MCF 10A (cell line): ENCODE measurements at regions not wholly inside any gene's neighbourhood (a gene's known extent, or its start where the extent isn't known, plus 50 kb on each side); places are given as distances from the start of the nearest gene placed in this dataset.

Experiments
- BruUV-seq: library from RNA; stranded (reverse); fragments of 400-500 nt; replicated peaks from 2 replicates; lab custom pipeline; 2021; lab: Mats Ljungman, UMichigan
- CTCF ChIA-PET: fragments of 300-600 bp; sonication (Branson Sonifier 250); formaldehyde crosslinking; extraction: SDS; loops from one replicate; lab custom pipeline; 2021; ENCODE audit warnings: antibody characterized with exemption, inconsistent platforms; lab: Yijun Ruan, JAX
- POLR2A ChIA-PET: fragments of 300-600, 350-650 bp; sonication (Branson Sonifier 250); formaldehyde crosslinking; extraction: SDS; loops from one replicate; lab custom pipeline; 2020; ENCODE audit warnings: antibody characterized with exemption, inconsistent platforms; lab: Yijun Ruan, JAX
- DNase-seq: peaks from one replicate; pipeline ENCODE4 v3.0.0-alpha.2; 2018; ENCODE audit not compliant: unreplicated experiment
- H3K27ac Mint-ChIP-seq: one replicate; pipeline ENCODE4 v1.8.0; 2022; ENCODE audit warnings: mild to moderate bottlenecking, low read depth, mixed read lengths; ENCODE audit not compliant: unreplicated experiment
- H3K27me3 Mint-ChIP-seq: one replicate; pipeline ENCODE4 v1.8.0; 2022; ENCODE audit warnings: mixed read lengths; ENCODE audit not compliant: insufficient read depth, unreplicated experiment
- H3K36me3 Mint-ChIP-seq: one replicate; pipeline ENCODE4 v1.8.0; 2022; ENCODE audit warnings: mild to moderate bottlenecking, moderate library complexity, mixed read lengths; ENCODE audit not compliant: insufficient read depth, unreplicated experiment
- H3K4me1 Mint-ChIP-seq: one replicate; pipeline ENCODE4 v1.8.0; 2022; ENCODE audit warnings: mixed read lengths; ENCODE audit not compliant: insufficient read depth, unreplicated experiment
- H3K4me3 Mint-ChIP-seq: one replicate; pipeline ENCODE4 v1.8.0; 2022; ENCODE audit warnings: mild to moderate bottlenecking, moderate library complexity, mixed read lengths; ENCODE audit not compliant: unreplicated experiment
- H3K9me3 Mint-ChIP-seq: one replicate; pipeline ENCODE4 v1.8.0; 2022; ENCODE audit warnings: mixed read lengths; ENCODE audit not compliant: unreplicated experiment
- intact Hi-C: fragments of 100-400 bp; cut with micrococcal nuclease; formaldehyde crosslinking; loops from 2 replicates; pipeline ENCODE4 v1.14.1; 2022
- TF ChIP-seq, protein P1 (sequence below): fragments of 200-600 bp; IDR thresholded peaks from one replicate; pipeline ENCODE4 v1.8.0; 2022; ENCODE audit warnings: antibody characterized with exemption, mild to moderate bottlenecking; ENCODE audit not compliant: unreplicated experiment

DNA sequence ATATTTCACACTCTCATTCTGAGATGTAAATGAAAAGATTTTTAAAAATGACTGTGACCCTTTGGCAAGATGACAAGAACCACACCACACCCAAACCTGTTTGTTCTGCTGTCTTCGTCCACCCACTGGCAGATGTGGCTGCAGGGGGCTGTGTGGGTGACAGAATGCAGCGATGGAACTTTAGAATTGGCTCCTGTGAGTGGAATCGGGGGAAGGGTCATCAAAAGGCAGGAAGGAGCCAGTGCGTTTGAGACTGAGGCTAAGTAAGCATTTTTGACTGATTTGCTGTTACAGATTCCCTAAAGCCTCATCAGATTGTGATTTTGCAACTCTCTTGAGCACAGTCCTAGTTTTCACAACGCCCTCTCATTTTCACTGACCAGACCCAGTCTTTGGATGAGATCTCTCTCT is 111.2 kb upstream of the ADGRL2 start:
- Mint-ChIP-seq H3K27me3 (no peaks in the 10 kb centered on the region), H3K4me3 (peak overlapping the region; percentile 19), H3K4me1 (peaks cover 10% of the 10 kb centered on the region), H3K27ac (peak overlapping the region; percentile 76), H3K36me3 (no peaks in the 10 kb centered on the region), H3K9me3 (peaks cover 15% of the 10 kb centered on the region)
- no TSS peak for BruUV-seq
- ChIA-PET CTCF (no interaction called here), POLR2A (no interaction called here)
- TF ChIP-seq, protein P1, sequence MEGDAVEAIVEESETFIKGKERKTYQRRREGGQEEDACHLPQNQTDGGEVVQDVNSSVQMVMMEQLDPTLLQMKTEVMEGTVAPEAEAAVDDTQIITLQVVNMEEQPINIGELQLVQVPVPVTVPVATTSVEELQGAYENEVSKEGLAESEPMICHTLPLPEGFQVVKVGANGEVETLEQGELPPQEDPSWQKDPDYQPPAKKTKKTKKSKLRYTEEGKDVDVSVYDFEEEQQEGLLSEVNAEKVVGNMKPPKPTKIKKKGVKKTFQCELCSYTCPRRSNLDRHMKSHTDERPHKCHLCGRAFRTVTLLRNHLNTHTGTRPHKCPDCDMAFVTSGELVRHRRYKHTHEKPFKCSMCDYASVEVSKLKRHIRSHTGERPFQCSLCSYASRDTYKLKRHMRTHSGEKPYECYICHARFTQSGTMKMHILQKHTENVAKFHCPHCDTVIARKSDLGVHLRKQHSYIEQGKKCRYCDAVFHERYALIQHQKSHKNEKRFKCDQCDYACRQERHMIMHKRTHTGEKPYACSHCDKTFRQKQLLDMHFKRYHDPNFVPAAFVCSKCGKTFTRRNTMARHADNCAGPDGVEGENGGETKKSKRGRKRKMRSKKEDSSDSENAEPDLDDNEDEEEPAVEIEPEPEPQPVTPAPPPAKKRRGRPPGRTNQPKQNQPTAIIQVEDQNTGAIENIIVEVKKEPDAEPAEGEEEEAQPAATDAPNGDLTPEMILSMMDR = no peak
- intact Hi-C loops = no loop called here
- peak; percentile 47 for DNase-seq

DNA sequence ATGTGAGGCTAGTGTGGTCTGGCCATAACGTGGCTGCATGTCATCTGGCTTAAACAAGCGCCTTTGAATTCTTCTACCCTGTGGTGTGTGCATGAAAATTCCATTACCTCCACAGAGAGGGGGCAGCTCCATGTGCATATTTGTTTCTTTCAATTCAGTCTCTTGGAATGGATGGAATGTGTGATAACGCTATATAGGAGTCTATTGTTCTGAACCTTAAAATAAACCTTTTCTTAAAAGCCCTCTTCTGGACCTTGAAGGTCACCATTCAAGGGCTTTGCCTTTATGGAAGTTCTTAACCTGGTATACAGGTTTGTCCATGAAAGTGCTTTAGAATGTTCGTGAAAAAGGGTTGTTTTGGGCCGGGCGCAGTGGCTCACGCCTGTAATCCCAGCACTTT is 118.2 kb upstream of the ADGRL2 start:
- intact Hi-C loops = no loop called here
- H3K4me1 Mint-ChIP-seq = peaks cover 16% of the 10 kb centered on the region
- DNase-seq = no peak
- no peaks in the 10 kb centered on the region for H3K27me3 Mint-ChIP-seq
- H3K36me3 Mint-ChIP-seq = no peaks in the 10 kb centered on the region
- peaks cover 14% of the 10 kb centered on the region for H3K9me3 Mint-ChIP-seq
- TF ChIP-seq, protein P1 = no peak
- no peak overlapping the region for H3K27ac Mint-ChIP-seq
- no peak overlapping the region for H3K4me3 Mint-ChIP-seq
- ChIA-PET CTCF (interaction anchor here (0.6 to 1.8 kb wide), 4 partner anchors 10 to 722 kb away, joined by 3 to 6 read pairs (median 4); no protein-coding TSS in a partner anchor), POLR2A (interaction anchor here (1.3 to 2.2 kb wide), 2 partner anchors 20 to 33 kb away, joined by 4 to 6 read pairs; no protein-coding TSS in a partner anchor)
- BruUV-seq = no TSS peak

DNA sequence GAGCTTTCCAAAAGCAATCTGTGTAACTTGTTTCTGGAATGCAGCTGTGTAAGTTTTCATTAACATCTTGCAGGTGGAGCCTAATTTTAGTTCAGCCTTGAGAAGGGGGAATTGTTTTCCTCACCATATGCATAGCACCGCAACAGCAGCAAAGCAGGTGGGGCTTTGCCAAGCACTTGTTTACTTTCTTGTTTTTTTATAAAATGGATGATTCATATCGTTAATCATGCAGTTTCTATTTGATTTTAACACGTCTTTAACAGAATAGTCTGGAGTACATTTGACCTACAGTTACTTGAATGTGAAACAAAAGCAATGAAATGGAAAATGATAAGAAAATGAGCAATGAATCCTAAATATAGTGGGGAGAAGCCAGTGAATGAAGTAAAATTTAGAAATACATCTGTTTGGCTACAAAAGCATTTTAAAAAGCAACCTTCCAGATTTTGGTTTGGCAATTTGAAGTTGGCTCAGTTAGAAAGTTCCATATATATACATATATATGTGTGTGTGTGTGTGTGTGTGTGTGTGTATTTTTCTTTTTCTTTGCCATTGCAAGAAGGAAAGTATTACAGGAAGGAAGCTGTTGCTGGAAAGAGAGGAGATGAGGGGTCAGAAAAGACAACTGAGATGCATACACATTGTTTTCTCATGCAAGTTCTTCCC is 119.0 kb upstream of the ADGRL2 start:
- POLR2A ChIA-PET = interaction anchor here (1.3 to 2.2 kb wide), 2 partner anchors 21 to 33 kb away, joined by 4 to 6 read pairs; no protein-coding TSS in a partner anchor
- no peaks in the 10 kb centered on the region for H3K27me3 Mint-ChIP-seq
- H3K9me3 Mint-ChIP-seq = peaks cover 6% of the 10 kb centered on the region
- peak overlapping the region; percentile 82 for H3K27ac Mint-ChIP-seq
- CTCF ChIA-PET = interaction anchor here (0.6 to 1.8 kb wide), 3 partner anchors 9 to 71 kb away, joined by 4 to 6 read pairs (median 4); no protein-coding TSS in a partner anchor
- TF ChIP-seq, protein P1 = no peak
- intact Hi-C loops = no loop called here
- BruUV-seq = no TSS peak
- no peaks in the 10 kb centered on the region for H3K36me3 Mint-ChIP-seq
- H3K4me3 Mint-ChIP-seq = peak overlapping the region; percentile 30
- peak; percentile 63 for DNase-seq
- peaks cover 16% of the 10 kb centered on the region for H3K4me1 Mint-ChIP-seq

DNA sequence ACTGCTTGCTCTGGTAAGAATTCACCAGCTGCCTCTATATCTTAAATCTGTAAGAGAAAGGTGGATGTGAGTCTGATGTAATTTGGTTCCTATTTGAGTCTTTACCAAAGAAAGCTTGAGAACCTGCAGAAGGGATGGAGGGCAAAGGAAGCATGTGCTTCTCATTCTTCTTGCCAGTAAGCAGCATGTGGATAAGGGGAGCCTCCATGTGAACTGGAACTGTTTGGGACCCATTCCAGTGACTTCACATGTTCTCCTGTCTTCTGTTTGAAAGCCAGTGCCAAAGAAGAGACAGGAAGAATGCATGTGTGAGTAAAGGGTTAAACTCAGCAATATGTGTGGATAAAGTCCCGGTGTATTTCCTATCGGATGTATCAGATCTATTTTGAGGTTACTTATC is 119.6 kb upstream of the ADGRL2 start:
- Mint-ChIP-seq H3K27me3 (no peaks in the 10 kb centered on the region), H3K36me3 (no peaks in the 10 kb centered on the region), H3K4me1 (peaks cover 16% of the 10 kb centered on the region), H3K4me3 (no peak overlapping the region), H3K27ac (peak overlapping the region; percentile 82), H3K9me3 (no peaks in the 10 kb centered on the region)
- BruUV-seq = no TSS peak
- ChIA-PET POLR2A (interaction anchor here (1.3 to 2.2 kb wide), 2 partner anchors 22 to 34 kb away, joined by 4 to 6 read pairs; no protein-coding TSS in a partner anchor), CTCF (interaction anchor here (0.6 to 1.8 kb wide), 2 partner anchors 9 to 71 kb away, joined by 4 read pairs; no protein-coding TSS in a partner anchor)
- TF ChIP-seq, protein P1 = no peak
- DNase-seq = no peak
- intact Hi-C loops = no loop called here
